GM18909 (cell line): ENCODE measurements at regions not wholly inside any gene's neighbourhood (a gene's known extent, or its start where the extent isn't known, plus 50 kb on each side); places are given as distances from the start of the nearest gene placed in this dataset.
A peak's percentile ranks its signal among the peaks of the same experiment; 100 is the strongest.
"Not testable (repeated sequence)": the region's sequence is repeated elsewhere in the genome, so short reads cannot be mapped to it uniquely, and the experiment has no call there.

Experiments
- ATAC-seq: cut with Tn5 transposase; IDR thresholded peaks from one replicate; pipeline ENCODE4 v1.9.1; 2021; ENCODE audit warnings: mild to moderate bottlenecking; ENCODE audit not compliant: unreplicated experiment, poor library complexity

GRCh38 chr6:56841381-56841749 is 113.5 kb upstream of the BEND6 start:
- no peak for ATAC-seq

DNA sequence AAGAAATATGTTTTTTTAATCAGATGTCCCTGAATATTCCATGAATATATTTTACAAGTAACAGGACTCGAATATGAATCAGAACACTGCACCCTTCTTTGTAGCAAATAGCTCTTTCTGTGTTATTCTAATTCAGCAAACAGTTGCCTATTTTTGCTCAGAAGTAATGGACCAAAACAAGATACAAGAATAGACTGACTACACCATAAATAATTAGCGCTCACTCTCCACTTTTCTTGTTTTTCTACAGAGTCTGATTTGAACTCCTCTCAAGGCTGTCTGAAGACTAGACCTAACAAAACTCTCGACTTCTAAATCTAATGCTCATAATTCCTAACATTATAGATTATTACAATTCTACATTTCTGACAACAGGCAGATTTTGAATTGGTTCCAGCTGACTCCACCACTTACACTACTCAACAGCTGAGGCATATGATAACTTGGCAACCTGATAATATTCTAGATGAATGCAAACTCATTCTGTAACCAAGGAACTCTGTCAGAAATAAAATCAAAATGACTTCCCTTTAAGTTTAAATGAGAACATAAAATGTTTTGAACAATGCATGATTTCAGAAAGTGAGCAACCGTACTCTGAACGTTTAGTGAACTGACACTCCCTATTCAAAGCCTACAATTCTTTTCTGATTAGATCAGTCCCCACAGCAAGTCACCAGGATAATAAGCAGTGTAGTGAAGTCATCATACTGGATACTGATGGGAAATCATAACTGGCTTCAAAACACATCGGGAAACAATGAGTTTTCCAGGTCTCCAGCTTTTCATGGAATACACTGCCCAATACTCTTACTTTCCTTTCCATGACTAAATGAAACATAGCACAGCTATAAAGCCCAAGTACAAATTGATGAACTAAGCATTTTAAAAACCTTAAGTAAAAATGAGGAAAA is 114.2 kb upstream of the BEND6 start:
- no peak for ATAC-seq

DNA sequence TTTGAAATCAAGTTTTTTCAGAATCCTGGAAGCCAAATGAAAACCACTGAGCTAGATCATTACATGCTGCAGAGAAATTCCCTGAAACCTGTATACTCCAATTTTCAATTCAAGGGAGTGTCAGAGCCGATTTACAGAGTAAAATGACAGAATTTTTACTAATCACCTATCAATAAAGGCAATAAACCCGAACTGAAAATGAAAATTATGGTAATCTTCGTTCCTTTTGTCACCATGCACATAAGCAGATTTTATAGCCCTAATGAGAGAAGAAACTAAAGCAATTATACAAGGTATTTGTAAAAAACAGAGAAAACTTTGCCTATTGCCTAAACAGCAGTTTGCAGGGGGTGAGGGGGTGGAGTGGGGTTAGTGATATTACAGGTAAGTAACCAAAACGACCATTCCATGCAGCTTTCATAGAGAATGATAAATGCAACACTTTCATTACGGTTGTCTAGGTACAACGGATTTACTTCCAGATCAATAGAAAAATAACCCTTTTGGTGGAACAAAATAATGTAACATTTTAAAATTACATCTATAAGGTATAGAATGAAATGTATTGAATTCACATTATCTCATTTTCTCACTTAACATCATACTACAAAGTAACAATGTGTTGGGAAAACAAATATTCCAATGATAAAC is 115.2 kb upstream of the BEND6 start:
- ATAC-seq = no peak

GRCh38 chr6:56838965-56839364 is 115.9 kb upstream of the BEND6 start:
- ATAC-seq = no peak

DNA sequence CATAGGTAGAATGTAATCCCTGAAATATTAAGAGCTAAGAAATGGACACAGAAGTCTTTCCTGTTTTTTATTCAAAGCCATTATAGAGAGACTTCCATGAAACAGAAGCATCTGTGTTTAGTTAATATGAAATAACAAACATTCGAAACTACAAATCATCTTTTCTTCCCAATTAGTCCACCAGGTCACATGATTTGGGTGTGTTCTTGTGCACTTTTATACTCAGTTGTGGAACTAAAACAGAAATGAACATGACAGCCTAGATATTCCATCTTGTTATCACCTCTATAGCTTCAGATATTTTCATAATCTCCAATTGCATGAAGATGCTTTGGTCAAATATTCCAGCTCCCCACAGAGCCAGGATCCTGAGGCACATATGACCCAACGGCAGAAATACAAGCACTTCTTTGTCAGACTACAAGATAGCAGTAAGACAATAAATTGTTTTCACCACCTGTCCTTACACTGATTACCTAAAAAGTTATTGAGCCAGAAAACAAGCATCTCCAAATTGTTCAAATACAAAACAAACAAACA is 116.8 kb upstream of the BEND6 start:
- ATAC-seq = no peak

DNA sequence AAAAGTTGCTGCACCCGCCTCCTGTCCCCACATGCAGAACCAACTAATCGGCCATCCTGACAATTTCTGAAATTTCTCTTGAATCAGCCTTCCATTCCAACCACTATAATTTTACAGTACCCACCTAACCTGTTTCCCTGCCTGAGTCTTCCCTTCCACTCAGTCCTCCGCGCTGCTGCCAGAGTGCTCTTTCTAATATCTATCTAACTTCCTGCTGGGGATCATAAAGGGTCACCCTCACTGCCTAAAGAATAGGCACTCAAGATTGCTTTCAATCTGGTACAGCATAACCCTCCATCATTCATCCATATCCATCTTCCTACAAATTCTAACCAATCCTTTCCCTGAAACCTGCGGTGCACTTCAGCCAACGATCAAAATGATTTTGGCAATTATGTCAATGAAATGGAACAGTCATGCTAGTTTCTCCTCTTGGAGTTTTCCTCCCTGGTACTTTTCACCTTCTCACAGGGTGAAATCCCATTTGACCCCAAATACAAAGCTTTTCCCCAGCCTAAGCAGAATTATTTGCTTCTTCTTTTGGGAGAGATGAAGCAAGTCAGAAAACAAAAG is 117.5 kb upstream of the BEND6 start:
- ATAC-seq = no peak

DNA sequence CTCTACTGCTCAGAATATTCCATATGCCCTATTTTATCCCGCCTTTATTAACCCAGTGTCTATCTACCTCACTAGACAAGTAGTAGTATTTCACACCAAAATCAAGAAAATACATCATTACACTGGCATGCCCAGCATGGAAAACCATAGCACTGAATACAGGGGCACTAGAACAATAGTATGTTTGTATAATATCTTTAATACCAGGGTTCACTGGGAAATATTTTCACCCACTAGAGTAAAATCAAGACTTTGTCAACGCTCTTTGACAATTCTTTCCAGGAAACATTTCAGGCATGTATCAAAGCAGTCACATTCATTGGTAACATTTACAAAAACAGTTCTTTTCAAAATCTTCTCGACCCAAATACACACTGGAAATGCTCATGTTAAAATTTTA is 119.3 kb upstream of the BEND6 start:
- ATAC-seq = no peak

DNA sequence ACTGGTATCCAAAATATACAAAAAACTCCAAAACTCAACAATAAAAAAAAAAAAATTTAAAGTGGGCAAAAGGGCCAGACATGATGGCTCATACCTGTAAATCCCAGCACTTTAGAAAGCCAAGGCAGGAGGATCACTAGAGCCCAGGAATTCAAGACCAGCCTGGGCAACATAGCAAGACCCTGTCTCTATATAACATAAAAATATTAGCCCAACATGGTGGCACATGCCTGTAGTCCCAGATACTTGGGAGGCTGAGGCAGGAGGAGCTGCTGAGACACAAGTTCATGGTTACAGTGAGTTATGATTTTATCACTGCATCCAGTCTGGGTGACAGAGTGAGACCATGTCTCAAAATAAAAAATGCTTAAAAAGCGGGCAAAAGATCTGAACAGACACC is 121.0 kb upstream of the BEND6 start:
- no peak for ATAC-seq

GRCh38 chr6:56833127-56833791 is 121.6 kb upstream of the BEND6 start:
- no peak for ATAC-seq

GRCh38 chr6:56832225-56832624 is 122.7 kb upstream of the BEND6 start:
- no peak for ATAC-seq

DNA sequence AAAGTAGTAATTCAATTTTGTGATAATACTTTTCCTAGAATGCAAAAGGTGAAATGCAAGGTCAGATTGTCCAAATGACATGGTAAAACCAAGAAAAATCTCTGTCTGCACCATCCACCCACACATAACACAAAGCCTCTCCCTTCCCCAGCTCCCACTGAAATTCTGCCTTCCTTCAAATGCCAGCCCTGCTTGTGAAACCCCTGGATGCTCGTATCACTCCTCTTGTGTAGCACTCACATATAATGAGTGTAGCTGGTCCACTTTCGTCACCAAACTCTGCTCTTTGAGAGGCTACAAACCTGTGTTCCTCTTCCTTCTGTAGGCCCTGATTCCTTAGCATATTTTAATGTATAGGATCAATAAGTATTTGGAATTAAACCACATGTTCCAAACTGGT is 123.6 kb upstream of the BEND6 start:
- no peak for ATAC-seq

DNA sequence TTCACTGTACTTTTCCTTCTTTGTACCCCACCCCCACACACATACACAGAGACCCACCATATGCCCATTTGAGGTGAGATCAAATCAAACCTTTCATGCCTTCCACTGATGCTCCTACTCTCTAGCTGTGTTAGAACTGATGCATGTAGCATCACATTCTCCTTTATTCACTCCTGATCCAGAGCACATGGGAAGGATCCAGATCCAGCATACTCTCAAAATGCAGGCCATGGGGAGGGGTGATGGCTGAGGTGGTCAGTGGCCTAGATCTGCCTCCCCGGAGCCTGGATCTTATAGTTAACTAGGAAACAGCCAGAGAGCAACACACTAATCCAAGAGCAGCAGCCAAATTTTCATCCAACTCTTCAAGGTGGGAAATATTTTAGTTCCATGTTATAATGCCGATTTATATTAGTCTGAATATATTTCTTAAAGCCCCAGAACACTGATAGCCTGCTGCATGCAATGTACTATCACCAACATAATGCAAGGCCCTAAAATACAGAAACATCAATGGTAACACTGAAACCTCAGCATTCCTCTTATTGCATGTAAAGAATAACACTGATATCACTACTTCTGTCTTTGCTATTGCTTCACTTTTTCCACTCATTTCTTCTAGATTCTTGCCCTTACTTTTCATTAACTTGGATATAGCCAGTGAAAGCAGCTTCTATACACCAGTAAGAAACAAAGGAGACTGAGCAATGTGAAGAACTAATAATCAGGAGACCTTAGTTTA is 126.8 kb upstream of the BEND6 start:
- no peak for ATAC-seq

DNA sequence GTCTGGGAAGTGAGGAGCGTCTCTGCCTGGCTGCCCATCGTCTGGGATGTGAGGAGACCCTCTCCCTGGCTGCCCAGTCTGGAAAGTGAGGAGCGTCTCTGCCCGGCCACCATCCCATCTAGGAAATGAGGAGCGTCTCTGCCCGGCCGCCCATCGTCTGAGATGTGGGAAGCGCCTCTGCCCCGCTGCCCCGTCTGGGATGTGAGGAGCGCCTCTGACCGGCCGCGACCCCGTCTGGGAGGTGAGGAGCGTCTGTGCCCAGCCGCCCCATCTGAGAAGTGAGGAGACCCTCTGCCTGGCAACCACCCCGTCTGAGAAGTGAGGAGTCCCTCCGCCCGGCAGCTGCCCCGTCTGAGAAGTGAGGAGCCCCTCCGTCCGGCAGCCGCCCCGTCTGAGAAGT is 130.5 kb upstream of the BEND6 start:
- not testable (repeated sequence) for ATAC-seq

DNA sequence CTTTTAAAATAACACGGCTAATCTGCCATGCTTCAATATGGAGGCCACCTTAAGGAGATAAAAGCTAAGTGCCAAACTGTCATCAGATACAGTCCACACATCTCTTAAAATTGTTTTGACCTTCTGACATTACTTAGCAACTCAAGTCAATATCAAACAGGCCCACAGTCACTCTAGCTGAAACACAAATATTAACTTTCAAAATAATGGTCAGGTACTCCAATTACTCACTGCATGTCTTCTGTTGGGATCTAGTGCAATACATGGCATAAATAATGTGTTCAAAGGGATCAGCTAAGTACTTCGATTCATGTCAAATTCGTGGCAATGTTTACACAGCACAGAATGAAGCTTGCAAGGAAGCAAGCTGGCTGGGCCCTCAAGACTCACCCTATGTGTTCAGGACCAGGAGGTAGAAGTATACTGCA is 133.9 kb upstream of the BEND6 start:
- ATAC-seq = no peak

- ATAC-seq = no peak
Observed at GRCh38 chr6:56820060-56820459, 134.8 kb upstream of the BEND6 start.

DNA sequence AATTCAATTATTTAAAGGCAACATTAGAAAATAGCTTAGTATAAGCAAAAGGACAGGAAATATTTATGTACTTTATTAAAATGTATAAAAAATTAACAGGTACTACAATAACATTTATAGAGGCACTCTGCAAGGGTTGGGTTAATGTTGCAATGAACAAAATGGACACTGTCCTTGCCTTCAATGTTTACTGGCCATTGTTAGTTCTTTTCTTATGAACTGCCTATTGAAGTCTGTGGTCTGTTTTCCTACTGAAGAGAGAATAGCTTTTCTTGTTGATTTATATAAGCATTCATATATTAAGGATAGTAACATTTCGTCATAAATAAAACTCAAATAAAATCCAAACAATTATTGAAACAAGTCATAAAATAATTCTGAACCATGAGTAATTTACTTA is 135.3 kb upstream of the BEND6 start:
- no peak for ATAC-seq

- ATAC-seq = no peak
Observed at GRCh38 chr6:56816370-56816769, 138.5 kb upstream of the BEND6 start.

DNA sequence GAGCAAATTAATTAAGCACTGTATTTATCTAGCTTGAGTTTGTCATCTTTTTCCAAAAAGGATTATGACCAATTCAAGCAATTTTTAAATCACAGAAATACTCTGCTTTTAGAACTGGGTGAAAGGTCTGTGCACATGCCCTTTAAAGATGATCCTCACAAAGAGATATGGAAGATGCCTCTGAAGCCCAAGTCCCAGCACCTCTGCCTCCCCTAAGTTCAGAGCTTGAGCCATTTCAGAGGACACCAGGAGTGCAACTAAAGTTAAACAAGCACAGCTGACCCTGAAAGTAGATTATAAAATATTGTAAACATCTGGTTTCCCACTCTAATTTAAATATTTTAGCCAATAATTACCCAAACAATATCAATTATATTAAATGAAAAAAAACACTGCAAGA is 139.5 kb upstream of the BEND6 start:
- no peak for ATAC-seq

GRCh38 chr6:56814802-56815201 is 140.1 kb upstream of the BEND6 start:
- peak; percentile 15 for ATAC-seq

GRCh38 chr6:56814308-56814707 is 140.6 kb upstream of the BEND6 start:
- ATAC-seq = peak; percentile 62
